Sigmoid colon (tissue), 6 donors: ENCODE measurements at regions not wholly inside any gene's neighbourhood (a gene's known extent, or its start where the extent isn't known, plus 50 kb on each side); places are given as distances from the start of the nearest gene placed in this dataset.

Source experiments
- DNase-seq: peaks from one replicate; pipeline ENCODE4 v3.0.0-alpha.2; 2019
- H3K27ac ChIP-seq, 4 donors: fragments of 200-600 bp; sonication (generic); one replicate each; pipeline ENCODE4 v1.5.1; 2016 to 2019; ENCODE audit warnings: mild to moderate bottlenecking in 1 of 4
- H3K27me3 ChIP-seq, 3 donors: fragments of 200-600 bp; sonication (generic); one replicate each; pipeline ENCODE4 v1.5.1; 2019; ENCODE audit warnings: mild to moderate bottlenecking in 1 of 3
- H3K36me3 ChIP-seq, 4 donors: fragments of 200-600 bp; sonication (generic); one replicate each; pipeline ENCODE4 v1.5.1; 2016 to 2019
- H3K4me1 ChIP-seq, 4 donors: fragments of 200-600 bp; sonication (generic); one replicate each; pipeline ENCODE4 v1.5.1; 2017 to 2019
- H3K4me3 ChIP-seq, 4 donors: fragments of 200-600 bp; sonication (generic); one replicate each; pipeline ENCODE4 v1.5.1; 2017 to 2019; ENCODE audit warnings: mild to moderate bottlenecking in 2 of 4, moderate library complexity in 1 of 4
- H3K9me3 ChIP-seq, 4 donors: fragments of 200-600 bp in 3 of 4; sonication (generic) in 3 of 4; one replicate each; pipeline versions ENCODE4 v1.5.1 to v1.6.1; 2013 to 2019
- CTCF ChIP-seq, 4 experiments: fragments of 450-650 bp in 3 of 4; fragments of 200-600 bp in 1 of 4; IDR thresholded peaks; one replicate each; pipeline ENCODE4 v1.5.1; 2016 to 2019; ENCODE audit warnings: antibody characterized with exemption in 4 of 4, mild to moderate bottlenecking in 3 of 4, moderate library complexity in 2 of 4
- EP300 ChIP-seq, 4 donors: sonication (generic); formaldehyde crosslinking; IDR thresholded peaks; one replicate each; pipeline ENCODE4 v1.6.1; 2017; ENCODE audit warnings: antibody characterized with exemption in 4 of 4
- POLR2A ChIP-seq, 2 donors: fragments of 450-650 bp; IDR thresholded peaks; one replicate each; pipeline ENCODE4 v1.6.1; 2016; ENCODE audit warnings: antibody characterized with exemption in 2 of 2, mild to moderate bottlenecking in 2 of 2, moderate library complexity in 2 of 2
- POLR2AphosphoS5 ChIP-seq, 4 donors: sonication (generic); formaldehyde crosslinking; IDR thresholded peaks; one replicate each; pipeline ENCODE4 v1.6.1; 2017; ENCODE audit warnings: antibody characterized with exemption in 4 of 4
- WGBS, 2 donors: extraction: QIAGEN DNeasy Blood & Tissue Kit; methylation state at CpG; one replicate each; pipeline ENCODE4 v1.1.7; 2013; 5-methylcytosine and 5-hydroxymethylcytosine counted together
- intact Hi-C: fragments of 100-400 bp; cut with DNase I; formaldehyde crosslinking; loops from one replicate; pipeline ENCODE4 v1.15.1; 2023
- donor health status: healthy with polysubstance abuse.
- donor health status: healthy.

GRCh38 chr5:56345352-56345751 lies 112.2 kb upstream of the ANKRD55 start:
- Histone ChIP-seq H3K27ac (no peak overlapping the region), H3K4me3 (no peak overlapping the region), H3K4me1 (peaks cover 0 to 8% (median 0%) of the 10 kb centered on the region in 4 donors), H3K27me3 (no peaks in the 10 kb centered on the region), H3K36me3 (no peaks in the 10 kb centered on the region), H3K9me3 (no peaks in the 10 kb centered on the region)
- intact Hi-C loops, result no loop called here
- DNase-seq, result no peak
- TF ChIP-seq POLR2A (IDR thresholded peaks at IDR 0.05), result no peak
- TF ChIP-seq POLR2AphosphoS5 (IDR thresholded peaks at IDR 0.05), result no peak
- TF ChIP-seq CTCF (IDR thresholded peaks at IDR 0.05), result no peak
- no peak for TF ChIP-seq EP300 (IDR thresholded peaks at IDR 0.05)

GRCh38 chr5:56344594-56344993 lies 111.5 kb upstream of the ANKRD55 start:
- H3K27ac ChIP-seq, result no peak overlapping the region
- intact Hi-C loops, result no loop called here
- 75 to 80% methylated on average over 1 of the region's 1 CpG for WGBS, 2 donors

GRCh38 chr5:56343988-56344387 lies 110.9 kb upstream of the ANKRD55 start:
- WGBS, 2 donors, result 93% methylated on average over 2 of the region's 2 CpGs
- no peak for TF ChIP-seq CTCF (IDR thresholded peaks at IDR 0.05)
- no peak for TF ChIP-seq POLR2AphosphoS5 (IDR thresholded peaks at IDR 0.05)
- TF ChIP-seq EP300 (IDR thresholded peaks at IDR 0.05), result no peak
- no peak for TF ChIP-seq POLR2A (IDR thresholded peaks at IDR 0.05)

More at GRCh38 chr5:56344594-56344993, 111.5 kb upstream of the ANKRD55 start:
- Histone ChIP-seq H3K27me3 (no peaks in the 10 kb centered on the region), H3K36me3 (no peaks in the 10 kb centered on the region), H3K4me3 (no peak overlapping the region), H3K9me3 (no peaks in the 10 kb centered on the region), H3K4me1 (peaks cover 0 to under 1% (median 0%) of the 10 kb centered on the region in 4 donors)
- DNase-seq, result no peak
- TF ChIP-seq EP300 (IDR thresholded peaks at IDR 0.05) (no peak), POLR2AphosphoS5 (IDR thresholded peaks at IDR 0.05) (no peak), POLR2A (IDR thresholded peaks at IDR 0.05) (no peak), CTCF (IDR thresholded peaks at IDR 0.05) (no peak)

GRCh38 chr5:56342616-56343015 lies 109.5 kb upstream of the ANKRD55 start:
- no peaks in the 10 kb centered on the region for H3K36me3 ChIP-seq
- DNase-seq, result no peak
- H3K27me3 ChIP-seq, result no peaks in the 10 kb centered on the region
- no peaks in the 10 kb centered on the region for H3K9me3 ChIP-seq
- no peak for TF ChIP-seq EP300 (IDR thresholded peaks at IDR 0.05)
- TF ChIP-seq POLR2AphosphoS5 (IDR thresholded peaks at IDR 0.05), result no peak
- no peak for TF ChIP-seq CTCF (IDR thresholded peaks at IDR 0.05)
- TF ChIP-seq POLR2A (IDR thresholded peaks at IDR 0.05), result no peak
- 91 to 92% methylated on average over 3 of the region's 3 CpGs for WGBS, 2 donors
- H3K27ac ChIP-seq, result no peak overlapping the region
- no peak overlapping the region for H3K4me3 ChIP-seq
- intact Hi-C loops, result no loop called here
- H3K4me1 ChIP-seq, result no peaks in the 10 kb centered on the region

More at GRCh38 chr5:56343988-56344387, 110.9 kb upstream of the ANKRD55 start:
- Histone ChIP-seq H3K9me3 (no peaks in the 10 kb centered on the region), H3K4me1 (no peaks in the 10 kb centered on the region), H3K27ac (no peak overlapping the region), H3K36me3 (no peaks in the 10 kb centered on the region), H3K4me3 (no peak overlapping the region), H3K27me3 (no peaks in the 10 kb centered on the region)
- intact Hi-C loops, result no loop called here
- no peak for DNase-seq
